Activated T-helper 2 cell treated with anti-CD3 and anti-CD28 coated beads, Interferon-gamma antibody, Interleukin-2, Interleukin-4, amounts not matched to agents 10 μg/mL and 5 μg/mL and 100 μg/mL, durations not matched to agents 14 hours and 24 hours and 36 hours (primary cell): ENCODE measurements at regions not wholly inside any gene's neighbourhood (a gene's known extent, or its start where the extent isn't known, plus 50 kb on each side); places are given as distances from the start of the nearest gene placed in this dataset.

Source experiments
- DNase-seq: peaks from one replicate; pipeline ENCODE4 v3.0.0; 2021; ENCODE audit warnings: low spot score
- H3K27ac Mint-ChIP-seq: one replicate; pipeline ENCODE4 v1.8.0; 2021; ENCODE audit warnings: mixed read lengths
- H3K27me3 Mint-ChIP-seq: one replicate; pipeline ENCODE4 v1.8.0; 2021; ENCODE audit warnings: low read depth, mixed read lengths
- H3K36me3 Mint-ChIP-seq: one replicate; pipeline ENCODE4 v1.8.0; 2021; ENCODE audit warnings: low read depth, mixed read lengths
- H3K4me1 Mint-ChIP-seq: one replicate; pipeline ENCODE4 v1.8.0; 2021; ENCODE audit warnings: low read depth, mixed read lengths
- H3K4me3 Mint-ChIP-seq: one replicate; pipeline ENCODE4 v1.8.0; 2021; ENCODE audit warnings: low read depth, mild to moderate bottlenecking, moderate library complexity, mixed read lengths
- H3K9me3 Mint-ChIP-seq: one replicate; pipeline ENCODE4 v1.8.0; 2021; ENCODE audit warnings: mixed read lengths
- intact Hi-C: fragments of 100-400 bp; cut with micrococcal nuclease; formaldehyde crosslinking; loops from one replicate; pipeline ENCODE4 v1.15.1; 2023

- H3K27me3 Mint-ChIP-seq = no peaks in the 10 kb centered on the region
- intact Hi-C loops = loop anchor here (10.0 kb wide), 2 partner anchors 418 to 472 kb away; partner anchors contain the start of gene RFESD
- peaks cover 45% of the 10 kb centered on the region for H3K4me1 Mint-ChIP-seq
- no peaks in the 10 kb centered on the region for H3K9me3 Mint-ChIP-seq
- H3K4me3 Mint-ChIP-seq = no peak overlapping the region
- no peaks in the 10 kb centered on the region for H3K36me3 Mint-ChIP-seq
- H3K27ac Mint-ChIP-seq = peak overlapping the region; percentile 67
- no peak for DNase-seq
Measured at GRCh38 chr5:96062836-96063235, 101.2 kb upstream of the ELL2 start.

DNA sequence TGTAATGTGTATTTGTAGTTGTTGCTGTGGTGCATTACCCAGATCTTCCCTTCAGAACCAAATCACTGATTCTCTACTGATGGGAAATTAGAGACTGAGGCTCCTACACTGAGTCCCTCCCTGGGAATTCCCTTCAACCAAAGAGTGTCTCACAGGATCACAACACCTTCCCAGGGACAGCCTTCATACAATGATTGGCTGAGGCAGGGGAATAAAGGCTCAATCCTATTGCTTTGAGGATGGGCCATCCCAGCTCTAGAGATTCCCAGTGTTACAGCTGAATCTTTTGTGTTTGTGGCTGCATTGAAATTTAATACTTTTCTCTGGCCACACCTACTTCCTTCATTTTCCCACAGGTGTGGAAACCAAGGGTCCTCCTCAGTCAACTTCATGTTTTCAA lies 96.4 kb upstream of the ELL2 start:
- H3K27ac Mint-ChIP-seq = no peak overlapping the region
- intact Hi-C loops = no loop called here
- H3K27me3 Mint-ChIP-seq = no peaks in the 10 kb centered on the region
- DNase-seq = no peak
- peaks cover 18% of the 10 kb centered on the region for H3K4me1 Mint-ChIP-seq
- H3K4me3 Mint-ChIP-seq = no peak overlapping the region
- H3K36me3 Mint-ChIP-seq = no peaks in the 10 kb centered on the region
- H3K9me3 Mint-ChIP-seq = no peaks in the 10 kb centered on the region

DNA sequence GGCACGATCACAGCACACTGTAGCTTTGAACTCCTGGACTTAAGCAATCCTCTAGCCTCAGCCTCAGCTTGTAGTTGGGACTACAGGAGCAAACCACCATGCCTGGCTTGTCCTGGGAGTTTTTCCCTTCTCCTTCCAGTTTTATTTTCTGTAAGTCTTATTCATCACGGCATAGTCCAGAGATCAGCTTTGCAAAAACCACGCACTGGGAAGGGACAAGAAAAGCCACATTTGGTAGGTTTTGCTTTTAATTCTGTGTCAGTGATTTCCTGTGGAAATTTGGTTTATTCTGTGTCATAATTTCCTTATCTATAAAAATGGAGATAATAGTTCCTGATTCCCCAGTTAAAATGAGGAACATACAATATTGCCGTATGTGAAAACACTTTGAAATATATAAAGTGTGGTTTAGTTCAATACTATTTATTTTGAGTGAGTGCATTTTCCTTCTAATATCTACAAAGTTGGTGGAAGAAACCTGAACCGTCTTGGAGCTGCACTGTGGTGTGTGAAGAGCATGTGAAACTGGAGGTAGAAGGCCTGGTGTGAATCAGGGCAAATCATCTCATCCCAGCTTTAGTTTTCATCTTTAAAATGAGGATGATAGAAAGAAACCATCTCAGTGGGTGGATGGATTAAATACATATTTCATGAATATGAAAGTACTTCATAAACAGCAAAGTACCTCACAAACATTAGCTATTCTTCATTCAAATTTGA lies 92.8 kb upstream of the ELL2 start:
- H3K36me3 Mint-ChIP-seq = no peaks in the 10 kb centered on the region
- no peaks in the 10 kb centered on the region for H3K27me3 Mint-ChIP-seq
- H3K27ac Mint-ChIP-seq = peak overlapping the region; percentile 65
- no peak for DNase-seq
- peaks cover 14% of the 10 kb centered on the region for H3K4me1 Mint-ChIP-seq
- H3K9me3 Mint-ChIP-seq = peaks cover 4% of the 10 kb centered on the region
- intact Hi-C loops = no loop called here
- no peak overlapping the region for H3K4me3 Mint-ChIP-seq

DNA sequence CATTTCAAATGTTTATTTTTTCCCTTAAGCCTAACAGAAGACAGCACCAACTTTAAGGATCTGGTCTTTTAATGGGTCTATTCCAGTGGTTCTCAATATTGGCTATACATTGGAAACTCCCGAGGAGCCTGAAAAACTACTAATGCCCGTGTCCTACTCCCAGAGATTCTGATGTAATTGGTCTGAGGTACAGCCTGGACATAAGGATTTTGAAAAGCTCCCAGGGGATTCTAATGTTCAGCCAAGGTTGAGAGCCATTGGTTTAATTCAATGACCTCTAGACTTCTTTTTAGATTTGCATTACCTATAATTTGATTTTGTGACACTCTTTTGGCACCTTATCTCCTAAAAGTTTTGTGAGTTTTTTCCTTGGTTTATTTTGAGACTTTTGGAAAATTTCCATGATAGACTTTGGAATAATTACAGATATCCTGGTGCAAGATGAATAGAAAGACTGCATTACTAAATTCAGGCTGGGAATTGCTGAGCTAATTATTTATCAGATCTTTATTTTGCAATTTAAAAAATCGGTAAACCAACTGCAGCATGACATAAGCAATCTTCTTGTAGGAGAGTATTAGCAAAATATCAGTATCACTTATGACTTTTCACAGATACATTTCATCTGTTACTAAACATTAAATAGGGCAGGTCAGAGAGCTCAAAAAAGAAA lies 91.5 kb upstream of the ELL2 start:
- no peak overlapping the region for H3K27ac Mint-ChIP-seq
- intact Hi-C loops = no loop called here
- H3K4me3 Mint-ChIP-seq = no peak overlapping the region
- peaks cover 4% of the 10 kb centered on the region for H3K9me3 Mint-ChIP-seq
- H3K27me3 Mint-ChIP-seq = no peaks in the 10 kb centered on the region
- H3K4me1 Mint-ChIP-seq = peaks cover 14% of the 10 kb centered on the region
- DNase-seq = no peak
- H3K36me3 Mint-ChIP-seq = no peaks in the 10 kb centered on the region

DNA sequence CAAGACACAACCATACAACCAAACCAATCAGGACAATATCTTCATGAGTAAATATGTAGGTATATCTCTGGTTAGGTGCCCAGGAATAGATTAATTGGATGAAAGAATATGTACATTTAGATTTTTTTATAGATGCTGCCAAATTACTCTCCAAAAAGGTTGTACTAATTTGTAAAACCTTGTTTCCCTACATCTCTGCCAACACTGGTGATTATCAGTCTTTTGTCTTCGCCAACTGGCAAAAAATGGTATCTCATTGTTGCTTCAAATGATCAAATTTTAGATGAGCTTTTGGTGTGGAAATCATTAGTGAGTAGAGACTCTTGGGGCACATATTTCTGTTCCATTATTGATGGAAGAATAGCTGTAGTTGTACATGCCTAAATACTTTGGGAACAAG lies 90.7 kb upstream of the ELL2 start:
- Mint-ChIP-seq H3K4me1 (peaks cover 14% of the 10 kb centered on the region), H3K27me3 (no peaks in the 10 kb centered on the region), H3K4me3 (no peak overlapping the region), H3K9me3 (peaks cover 4% of the 10 kb centered on the region), H3K27ac (no peak overlapping the region), H3K36me3 (no peaks in the 10 kb centered on the region)
- DNase-seq = no peak
- intact Hi-C loops = no loop called here

DNA sequence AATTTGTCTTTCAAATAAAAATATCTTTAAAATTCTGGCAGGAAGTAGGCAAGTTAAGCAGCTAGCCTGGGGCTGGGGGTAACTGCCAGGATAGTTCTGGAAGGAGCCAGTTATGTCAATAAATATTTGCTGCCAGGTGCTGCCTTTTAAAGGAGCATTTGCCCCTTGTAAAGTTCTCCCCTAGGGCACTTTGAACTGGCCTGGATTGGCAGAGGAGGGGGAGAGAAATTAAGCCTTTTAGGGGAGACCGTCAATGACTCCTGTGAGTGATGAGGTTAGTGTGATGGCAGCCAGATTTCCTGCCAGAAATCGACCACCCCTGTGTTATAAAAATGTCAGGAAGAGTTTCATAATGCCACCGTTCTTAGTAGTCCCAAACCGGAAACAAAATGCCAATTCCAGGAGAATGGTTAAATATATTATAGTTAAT lies 89.8 kb upstream of the ELL2 start:
- Mint-ChIP-seq H3K36me3 (no peaks in the 10 kb centered on the region), H3K27me3 (no peaks in the 10 kb centered on the region), H3K4me3 (no peak overlapping the region), H3K27ac (no peak overlapping the region), H3K4me1 (peaks cover 14% of the 10 kb centered on the region), H3K9me3 (peaks cover 4% of the 10 kb centered on the region)
- DNase-seq = no peak
- intact Hi-C loops = no loop called here

- intact Hi-C loops = no loop called here
- Mint-ChIP-seq H3K4me1 (peaks cover 14% of the 10 kb centered on the region), H3K36me3 (no peaks in the 10 kb centered on the region), H3K27ac (no peak overlapping the region), H3K9me3 (peaks cover 4% of the 10 kb centered on the region), H3K27me3 (no peaks in the 10 kb centered on the region), H3K4me3 (no peak overlapping the region)
- no peak for DNase-seq
Measured at GRCh38 chr5:96050273-96050880, 88.7 kb upstream of the ELL2 start.

DNA sequence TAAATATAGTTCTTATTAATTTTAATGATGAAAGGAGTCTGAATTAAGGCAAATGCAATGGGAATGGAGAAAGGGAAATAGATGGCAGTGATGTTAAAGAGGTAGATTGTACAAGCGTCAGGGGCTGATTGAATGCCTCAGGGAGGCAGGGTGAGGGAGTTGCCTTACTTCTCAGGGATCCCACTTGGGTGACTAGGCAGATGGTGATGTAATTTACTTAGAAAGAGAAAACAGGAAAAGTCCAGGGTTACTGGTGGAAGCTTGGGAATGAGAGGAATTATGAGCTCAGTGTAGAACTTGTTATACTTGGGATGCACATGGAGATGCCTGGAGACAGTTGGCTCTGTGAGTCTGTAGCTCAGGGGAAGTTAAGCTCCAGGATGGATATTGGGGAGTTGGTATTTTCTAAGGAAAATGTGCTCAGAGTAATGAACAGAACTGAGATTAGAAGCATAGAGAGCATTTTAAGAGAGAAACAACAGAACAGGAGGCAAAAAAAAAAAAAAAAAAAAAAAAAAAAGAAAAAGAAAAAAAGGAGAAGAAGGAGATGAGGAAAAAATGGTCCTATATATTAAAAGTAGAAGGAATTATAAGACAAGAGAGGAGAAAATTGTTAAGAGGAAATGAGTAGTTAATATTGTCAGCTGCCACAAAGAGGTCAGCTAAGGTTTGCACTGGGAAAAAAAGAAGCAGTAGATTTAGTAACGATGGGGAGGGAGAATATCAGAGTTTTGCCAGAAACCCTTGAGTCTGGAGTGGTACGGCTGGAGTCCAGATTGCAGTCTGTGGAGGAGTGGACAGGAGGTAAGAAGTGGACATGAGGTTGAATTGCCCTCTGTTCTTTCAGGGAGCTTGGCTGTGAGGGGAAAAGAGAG lies 88.0 kb upstream of the ELL2 start:
- H3K36me3 Mint-ChIP-seq = no peaks in the 10 kb centered on the region
- H3K27me3 Mint-ChIP-seq = no peaks in the 10 kb centered on the region
- H3K4me1 Mint-ChIP-seq = peaks cover 7% of the 10 kb centered on the region
- peaks cover 4% of the 10 kb centered on the region for H3K9me3 Mint-ChIP-seq
- intact Hi-C loops = no loop called here
- no peak for DNase-seq
- no peak overlapping the region for H3K27ac Mint-ChIP-seq
- H3K4me3 Mint-ChIP-seq = no peak overlapping the region

DNA sequence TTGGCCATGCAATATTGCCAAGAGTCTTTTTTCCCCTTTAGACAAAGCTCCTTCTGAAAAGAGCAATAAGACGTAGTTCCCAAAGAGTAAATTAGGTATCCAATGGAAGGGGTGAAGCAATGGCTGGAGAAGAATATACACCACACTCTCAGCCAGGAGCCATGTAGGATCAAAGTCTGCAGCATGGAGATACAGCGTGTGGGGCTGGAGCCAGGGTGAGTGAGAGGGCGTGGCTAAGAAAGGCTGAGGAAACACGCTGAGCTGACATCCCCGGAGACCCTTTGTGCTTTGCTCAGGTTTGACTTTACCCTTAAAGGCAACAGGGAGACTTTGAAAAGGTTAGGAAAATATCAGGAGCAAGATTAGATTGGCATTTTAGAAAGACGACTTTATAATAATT lies 87.1 kb upstream of the ELL2 start:
- H3K27me3 Mint-ChIP-seq = no peaks in the 10 kb centered on the region
- H3K9me3 Mint-ChIP-seq = peaks cover 4% of the 10 kb centered on the region
- no peak overlapping the region for H3K27ac Mint-ChIP-seq
- peaks cover under 1% of the 10 kb centered on the region for H3K4me1 Mint-ChIP-seq
- no peaks in the 10 kb centered on the region for H3K36me3 Mint-ChIP-seq
- no peak for DNase-seq
- no peak overlapping the region for H3K4me3 Mint-ChIP-seq
- intact Hi-C loops = no loop called here

DNA sequence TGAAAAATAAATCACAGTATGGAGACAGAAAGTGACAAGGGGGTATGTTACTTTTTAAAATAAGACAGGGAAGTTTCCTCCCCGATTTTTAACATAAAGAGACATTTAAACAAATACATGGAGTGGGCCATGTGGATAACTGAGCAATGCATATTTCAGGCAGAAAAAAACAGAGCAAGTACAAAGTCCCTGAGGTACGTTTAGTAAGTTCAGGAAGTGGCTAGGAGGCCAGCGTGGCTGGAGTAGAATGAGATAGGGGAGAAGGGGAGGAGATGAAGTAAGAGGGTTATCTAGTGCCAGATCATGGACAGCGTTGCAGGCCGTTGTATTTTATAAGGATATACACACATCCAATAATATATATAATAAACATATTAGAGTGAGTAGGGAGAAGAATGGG lies 84.2 kb upstream of the ELL2 start:
- Mint-ChIP-seq H3K27ac (no peak overlapping the region), H3K4me3 (no peak overlapping the region), H3K4me1 (no peaks in the 10 kb centered on the region), H3K27me3 (no peaks in the 10 kb centered on the region), H3K36me3 (no peaks in the 10 kb centered on the region), H3K9me3 (no peaks in the 10 kb centered on the region)
- intact Hi-C loops = no loop called here
- DNase-seq = no peak

GRCh38 chr5:96043446-96043845 lies 81.8 kb upstream of the ELL2 start:
- Mint-ChIP-seq H3K27ac (no peak overlapping the region), H3K27me3 (no peaks in the 10 kb centered on the region), H3K4me1 (no peaks in the 10 kb centered on the region), H3K9me3 (no peaks in the 10 kb centered on the region), H3K36me3 (no peaks in the 10 kb centered on the region), H3K4me3 (no peak overlapping the region)
- intact Hi-C loops = no loop called here
- DNase-seq = no peak

GRCh38 chr5:96037128-96037527 lies 75.5 kb upstream of the ELL2 start:
- no peak overlapping the region for H3K27ac Mint-ChIP-seq
- no peaks in the 10 kb centered on the region for H3K9me3 Mint-ChIP-seq
- intact Hi-C loops = no loop called here
- no peaks in the 10 kb centered on the region for H3K4me1 Mint-ChIP-seq
- H3K36me3 Mint-ChIP-seq = no peaks in the 10 kb centered on the region
- no peak for DNase-seq
- no peaks in the 10 kb centered on the region for H3K27me3 Mint-ChIP-seq
- H3K4me3 Mint-ChIP-seq = no peak overlapping the region
